ENCODE measurements at regions not wholly inside any gene's neighbourhood (a gene's known extent, or its start where the extent isn't known, plus 50 kb on each side); places are given as distances from the start of the nearest gene placed in this dataset.

- Histone ChIP-seq H3K4me1 (ENCODE audit: insufficient read depth, low read length) (no peaks in the 10 kb centered on the region), H3K9ac (ENCODE audit: low read depth, low read length) (no peak overlapping the region), H3K27ac (ENCODE audit: low read depth, low read length) (no peak overlapping the region), H3K27me3 (ENCODE audit: insufficient read depth, low read length) (no peaks in the 10 kb centered on the region), H3K9me3 (ENCODE audit: insufficient read depth, low read depth, low read length) (no peaks in the 10 kb centered on the region), H3K36me3 (ENCODE audit: insufficient read depth, low read length) (no peaks in the 10 kb centered on the region), H3K4me3 (ENCODE audit: low read length) (no peak overlapping the region)
- 67% methylated on average over 1 of the region's 1 CpG for WGBS
Measured at GRCh38 chr11:26088391-26088790, 243.5 kb upstream of the ANO3 start.

GRCh38 chr11:26090651-26091050 is 241.3 kb upstream of the ANO3 start:
- 100% methylated on average over 1 of the region's 3 CpGs for WGBS
- Histone ChIP-seq H3K4me3 (ENCODE audit: low read length) (no peak overlapping the region), H3K9me3 (ENCODE audit: insufficient read depth, low read depth, low read length) (no peaks in the 10 kb centered on the region), H3K9ac (ENCODE audit: low read depth, low read length) (no peak overlapping the region), H3K27ac (ENCODE audit: low read depth, low read length) (no peak overlapping the region), H3K36me3 (ENCODE audit: insufficient read depth, low read length) (no peaks in the 10 kb centered on the region), H3K27me3 (ENCODE audit: insufficient read depth, low read length) (no peaks in the 10 kb centered on the region), H3K4me1 (ENCODE audit: insufficient read depth, low read length) (no peaks in the 10 kb centered on the region)

DNA sequence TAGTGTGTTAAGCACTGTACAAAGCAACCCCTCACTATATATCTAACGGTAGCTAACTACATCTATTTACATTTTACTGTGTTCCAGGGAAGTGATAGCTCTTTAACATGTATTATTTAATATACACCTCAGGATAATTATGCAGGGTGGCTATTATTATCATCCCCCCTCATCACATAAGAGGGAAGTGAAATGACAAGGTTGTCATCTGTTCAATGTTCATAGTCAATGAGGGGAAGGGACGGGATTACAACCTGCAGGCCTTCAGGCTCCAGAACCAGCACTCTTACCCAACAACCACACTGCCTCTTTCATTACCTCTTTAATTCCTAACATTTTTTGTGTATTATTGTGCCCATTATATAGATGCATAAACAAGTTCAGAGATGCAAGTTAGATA is 238.7 kb upstream of the ANO3 start:
- Histone ChIP-seq H3K36me3 (ENCODE audit: insufficient read depth, low read length) (no peaks in the 10 kb centered on the region), H3K4me3 (ENCODE audit: low read length) (no peak overlapping the region), H3K9me3 (ENCODE audit: insufficient read depth, low read depth, low read length) (no peaks in the 10 kb centered on the region), H3K9ac (ENCODE audit: low read depth, low read length) (no peak overlapping the region), H3K27ac (ENCODE audit: low read depth, low read length) (no peak overlapping the region), H3K4me1 (ENCODE audit: insufficient read depth, low read length) (no peaks in the 10 kb centered on the region), H3K27me3 (ENCODE audit: insufficient read depth, low read length) (no peaks in the 10 kb centered on the region)
- WGBS: 100% methylated on average over 1 of the region's 2 CpGs

- Histone ChIP-seq H3K9me3 (ENCODE audit: insufficient read depth, low read depth, low read length) (no peaks in the 10 kb centered on the region), H3K27ac (ENCODE audit: low read depth, low read length) (no peak overlapping the region), H3K9ac (ENCODE audit: low read depth, low read length) (no peak overlapping the region), H3K4me3 (ENCODE audit: low read length) (no peak overlapping the region), H3K4me1 (ENCODE audit: insufficient read depth, low read length) (no peaks in the 10 kb centered on the region), H3K36me3 (ENCODE audit: insufficient read depth, low read length) (no peaks in the 10 kb centered on the region), H3K27me3 (ENCODE audit: insufficient read depth, low read length) (no peaks in the 10 kb centered on the region)
- WGBS: 96% methylated on average over 4 of the region's 5 CpGs
Measured at GRCh38 chr11:26095340-26095739, 236.6 kb upstream of the ANO3 start.

DNA sequence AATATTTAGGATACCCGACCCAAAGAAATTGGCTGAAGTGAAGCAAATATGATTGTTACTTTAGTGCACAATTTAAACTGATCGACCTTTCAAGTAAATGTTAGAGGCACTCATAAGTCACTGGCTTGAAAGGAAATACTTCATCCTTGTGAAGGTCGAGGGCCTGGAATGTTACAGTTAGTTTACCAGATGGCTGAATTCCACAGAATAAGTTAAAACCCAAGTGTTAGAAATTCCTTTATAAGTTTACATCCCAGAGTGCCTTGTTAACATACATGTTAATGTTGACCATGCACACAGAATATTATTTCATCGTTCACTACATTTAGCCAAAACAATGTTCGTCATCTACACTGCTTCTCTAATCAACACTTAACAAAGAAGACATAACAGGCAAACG is 235.5 kb upstream of the ANO3 start:
- 94% methylated on average over 6 of the region's 6 CpGs for WGBS
- Histone ChIP-seq H3K4me1 (ENCODE audit: insufficient read depth, low read length) (no peaks in the 10 kb centered on the region), H3K9me3 (ENCODE audit: insufficient read depth, low read depth, low read length) (no peaks in the 10 kb centered on the region), H3K36me3 (ENCODE audit: insufficient read depth, low read length) (no peaks in the 10 kb centered on the region), H3K27me3 (ENCODE audit: insufficient read depth, low read length) (no peaks in the 10 kb centered on the region), H3K9ac (ENCODE audit: low read depth, low read length) (no peak overlapping the region), H3K27ac (ENCODE audit: low read depth, low read length) (no peak overlapping the region), H3K4me3 (ENCODE audit: low read length) (no peak overlapping the region)

DNA sequence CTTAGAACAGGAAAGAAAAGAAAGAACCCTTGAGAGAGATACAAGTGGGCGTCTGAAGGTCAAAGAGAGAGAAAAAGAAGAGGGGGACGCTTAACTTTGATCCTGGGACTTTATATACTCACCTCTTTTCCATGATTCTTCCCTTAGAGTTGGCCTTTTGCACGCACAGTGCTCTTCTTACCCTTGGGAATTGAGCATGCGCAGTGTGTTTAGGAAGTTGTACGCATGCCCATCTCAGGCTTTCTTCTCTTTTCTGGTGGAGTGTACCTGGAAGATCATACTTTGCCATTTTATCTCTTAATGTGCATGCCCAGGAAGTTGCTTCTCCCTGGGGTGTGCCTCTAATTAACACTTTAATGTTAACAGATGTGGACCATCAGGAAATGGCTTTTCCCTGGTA is 229.6 kb upstream of the ANO3 start:
- 95% methylated on average over 4 of the region's 5 CpGs for WGBS
- Histone ChIP-seq H3K9ac (ENCODE audit: low read depth, low read length) (no peak overlapping the region), H3K27ac (ENCODE audit: low read depth, low read length) (no peak overlapping the region)

DNA sequence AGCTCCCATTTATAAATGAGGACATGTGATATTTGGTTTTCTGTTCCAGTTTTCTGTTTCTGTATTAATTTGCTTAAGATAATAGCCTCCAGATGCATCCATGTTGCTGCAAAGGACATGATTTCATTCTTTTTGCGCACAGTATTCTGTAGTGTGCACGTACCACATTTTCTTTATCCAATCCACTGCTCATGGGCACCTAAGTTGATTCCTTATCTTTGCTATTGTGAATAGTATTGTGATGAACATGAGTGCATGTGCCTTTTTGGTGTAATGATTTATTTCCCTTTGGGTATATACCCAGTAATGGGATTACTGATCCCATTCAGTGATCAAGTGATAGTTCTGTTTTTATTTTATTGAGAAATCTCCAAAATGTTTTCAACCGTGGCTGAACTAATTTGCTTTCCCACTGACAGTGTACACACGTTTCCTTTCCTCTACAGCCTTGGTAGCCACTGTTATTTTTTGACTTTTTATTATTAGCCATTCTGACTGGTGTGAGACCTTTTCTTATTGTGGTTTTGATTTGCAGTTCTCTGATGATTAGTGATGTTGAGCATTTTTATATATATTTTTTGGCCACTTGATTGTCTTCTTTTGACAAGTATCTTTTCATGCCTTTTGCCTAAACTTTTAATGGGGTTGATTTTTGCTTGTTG is 226.0 kb upstream of the ANO3 start:
- no peaks in the 10 kb centered on the region for H3K27me3 ChIP-seq (ENCODE audit: insufficient read depth, low read length)
- no peak overlapping the region for H3K4me3 ChIP-seq (ENCODE audit: low read length)
- H3K9me3 ChIP-seq (ENCODE audit: insufficient read depth, low read depth, low read length): no peaks in the 10 kb centered on the region
- H3K9ac ChIP-seq (ENCODE audit: low read depth, low read length): no peak overlapping the region
- 100% methylated on average over 4 of the region's 4 CpGs for WGBS
- H3K27ac ChIP-seq (ENCODE audit: low read depth, low read length): no peak overlapping the region
- H3K36me3 ChIP-seq (ENCODE audit: insufficient read depth, low read length): no peaks in the 10 kb centered on the region
- no peaks in the 10 kb centered on the region for H3K4me1 ChIP-seq (ENCODE audit: insufficient read depth, low read length)

More for the DNA sequence above, 229.6 kb upstream of the ANO3 start:
- Histone ChIP-seq H3K36me3 (ENCODE audit: insufficient read depth, low read length) (no peaks in the 10 kb centered on the region), H3K4me1 (ENCODE audit: insufficient read depth, low read length) (no peaks in the 10 kb centered on the region), H3K4me3 (ENCODE audit: low read length) (no peak overlapping the region), H3K27me3 (ENCODE audit: insufficient read depth, low read length) (no peaks in the 10 kb centered on the region), H3K9me3 (ENCODE audit: insufficient read depth, low read depth, low read length) (no peaks in the 10 kb centered on the region)

DNA sequence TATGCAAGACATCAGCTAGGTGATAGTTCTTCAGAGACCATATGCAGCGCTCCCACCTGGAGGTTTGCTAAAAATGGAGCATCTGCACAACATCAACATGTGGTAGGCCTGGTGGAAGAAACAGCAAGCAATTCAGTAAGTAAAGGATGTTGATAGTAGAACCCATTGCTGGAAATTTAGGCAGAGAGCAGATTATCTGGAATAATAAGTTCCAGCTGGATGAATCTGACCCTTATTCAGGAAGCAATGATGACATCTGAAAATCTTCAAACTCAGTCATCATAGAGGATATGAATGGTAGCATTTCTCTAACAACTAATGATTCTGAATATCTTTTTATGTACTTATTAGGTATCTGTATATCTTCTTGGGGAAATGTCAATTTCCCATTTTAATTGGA is 225.2 kb upstream of the ANO3 start:
- no peak overlapping the region for H3K4me3 ChIP-seq (ENCODE audit: low read length)
- no peak overlapping the region for H3K27ac ChIP-seq (ENCODE audit: low read depth, low read length)
- no peaks in the 10 kb centered on the region for H3K36me3 ChIP-seq (ENCODE audit: insufficient read depth, low read length)
- 32% methylated on average over 1 of the region's 1 CpG for WGBS
- no peaks in the 10 kb centered on the region for H3K9me3 ChIP-seq (ENCODE audit: insufficient read depth, low read depth, low read length)
- no peaks in the 10 kb centered on the region for H3K4me1 ChIP-seq (ENCODE audit: insufficient read depth, low read length)
- no peaks in the 10 kb centered on the region for H3K27me3 ChIP-seq (ENCODE audit: insufficient read depth, low read length)
- no peak overlapping the region for H3K9ac ChIP-seq (ENCODE audit: low read depth, low read length)

- Histone ChIP-seq H3K4me1 (ENCODE audit: insufficient read depth, low read length) (no peaks in the 10 kb centered on the region), H3K36me3 (ENCODE audit: insufficient read depth, low read length) (no peaks in the 10 kb centered on the region), H3K27me3 (ENCODE audit: insufficient read depth, low read length) (no peaks in the 10 kb centered on the region), H3K9ac (ENCODE audit: low read depth, low read length) (no peak overlapping the region), H3K9me3 (ENCODE audit: insufficient read depth, low read depth, low read length) (peaks cover 8% of the 10 kb centered on the region), H3K27ac (ENCODE audit: low read depth, low read length) (no peak overlapping the region), H3K4me3 (ENCODE audit: low read length) (no peak overlapping the region)
- 92% methylated on average over 1 of the region's 2 CpGs for WGBS
Measured at GRCh38 chr11:26109658-26110368, 222.1 kb upstream of the ANO3 start.

DNA sequence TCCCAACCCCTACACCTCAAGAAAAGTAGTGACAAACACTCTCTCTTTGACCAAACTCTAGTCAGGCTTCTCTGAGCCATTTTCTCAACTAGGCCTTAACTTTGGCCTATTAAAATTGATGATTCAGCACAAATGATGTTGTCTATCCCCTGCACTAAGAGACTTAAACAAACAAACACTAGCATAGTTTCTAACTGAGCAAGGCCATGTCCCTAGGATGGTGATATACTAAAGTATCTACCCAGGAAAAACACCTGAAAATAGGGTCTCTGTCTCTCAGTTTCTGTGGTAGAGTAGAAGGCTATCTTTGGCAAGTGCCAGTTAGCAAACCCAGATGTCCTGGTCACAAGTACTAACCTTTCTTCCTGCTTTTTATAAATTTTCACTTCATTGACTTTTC is 219.7 kb upstream of the ANO3 start:
- H3K9ac ChIP-seq (ENCODE audit: low read depth, low read length): no peak overlapping the region
- no peaks in the 10 kb centered on the region for H3K36me3 ChIP-seq (ENCODE audit: insufficient read depth, low read length)
- H3K27ac ChIP-seq (ENCODE audit: low read depth, low read length): no peak overlapping the region
- H3K27me3 ChIP-seq (ENCODE audit: insufficient read depth, low read length): no peaks in the 10 kb centered on the region
- H3K4me3 ChIP-seq (ENCODE audit: low read length): no peak overlapping the region
- peaks cover 8% of the 10 kb centered on the region for H3K9me3 ChIP-seq (ENCODE audit: insufficient read depth, low read depth, low read length)
- no peaks in the 10 kb centered on the region for H3K4me1 ChIP-seq (ENCODE audit: insufficient read depth, low read length)

DNA sequence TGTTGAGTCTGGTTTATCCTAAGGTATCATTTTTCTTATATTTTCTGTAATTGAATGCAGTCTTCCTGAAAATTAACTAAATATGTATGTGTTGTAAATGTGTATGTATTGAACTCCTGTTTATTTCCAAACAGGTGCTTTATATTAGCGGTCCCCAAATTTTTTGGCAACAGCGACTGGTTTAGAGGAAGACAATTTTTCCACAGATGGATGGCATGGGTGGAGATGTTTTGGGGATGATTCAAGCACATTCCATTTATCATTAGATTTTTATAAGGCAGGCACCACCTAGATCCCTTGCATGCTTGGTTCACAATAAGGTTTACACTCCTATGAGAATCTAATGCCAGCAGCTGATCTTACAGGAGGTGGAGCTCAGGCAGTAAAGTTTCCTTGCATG is 210.5 kb upstream of the ANO3 start:
- Histone ChIP-seq H3K4me1 (ENCODE audit: insufficient read depth, low read length) (no peaks in the 10 kb centered on the region), H3K9ac (ENCODE audit: low read depth, low read length) (no peak overlapping the region), H3K36me3 (ENCODE audit: insufficient read depth, low read length) (no peaks in the 10 kb centered on the region), H3K27me3 (ENCODE audit: insufficient read depth, low read length) (no peaks in the 10 kb centered on the region), H3K27ac (ENCODE audit: low read depth, low read length) (no peak overlapping the region), H3K9me3 (ENCODE audit: insufficient read depth, low read depth, low read length) (no peaks in the 10 kb centered on the region), H3K4me3 (ENCODE audit: low read length) (no peak overlapping the region)
- WGBS: 95% methylated on average over 2 of the region's 2 CpGs

GRCh38 chr11:26126741-26127140 is 205.2 kb upstream of the ANO3 start:
- H3K36me3 ChIP-seq (ENCODE audit: insufficient read depth, low read length): no peaks in the 10 kb centered on the region
- no peak overlapping the region for H3K9ac ChIP-seq (ENCODE audit: low read depth, low read length)
- no peaks in the 10 kb centered on the region for H3K4me1 ChIP-seq (ENCODE audit: insufficient read depth, low read length)
- H3K4me3 ChIP-seq (ENCODE audit: low read length): no peak overlapping the region
- no peaks in the 10 kb centered on the region for H3K9me3 ChIP-seq (ENCODE audit: insufficient read depth, low read depth, low read length)
- no peak overlapping the region for H3K27ac ChIP-seq (ENCODE audit: low read depth, low read length)
- no peaks in the 10 kb centered on the region for H3K27me3 ChIP-seq (ENCODE audit: insufficient read depth, low read length)

Data from HUES64 (cell line).